Right atrium auricular region (tissue), 2 donors: ENCODE measurements at regions not wholly inside any gene's neighbourhood (a gene's known extent, or its start where the extent isn't known, plus 50 kb on each side); places are given as distances from the start of the nearest gene placed in this dataset.

Experiments used
- DNase-seq: peaks from one replicate; pipeline ENCODE4 v3.0.0-alpha.2; 2019; ENCODE audit warnings: low spot score
- H3K27ac ChIP-seq, 2 donors: fragments of 200-600 bp; sonication (generic); 1 replicate in 1 of 2; 2 replicates in 1 of 2; pipeline ENCODE4 v1.5.1; 2016 to 2019
- H3K27me3 ChIP-seq, 2 donors: fragments of 200-600 bp; sonication (generic); one replicate each; pipeline versions ENCODE4 v1.5.1 to v1.6.0; 2017 to 2019
- H3K36me3 ChIP-seq: fragments of 200-600 bp; sonication (generic); one replicate; pipeline ENCODE4 v1.5.1; 2016
- H3K4me1 ChIP-seq, 2 donors: fragments of 200-600 bp; sonication (generic); one replicate each; pipeline versions ENCODE4 v1.5.1 to v1.6.0; 2017 to 2019
- H3K4me3 ChIP-seq, 2 donors: fragments of 200-600 bp; sonication (generic); 1 replicate in 1 of 2; 2 replicates in 1 of 2; pipeline ENCODE4 v1.5.1; 2017 to 2019; ENCODE audit warnings: mild to moderate bottlenecking in 1 of 2, moderate library complexity in 1 of 2
- H3K9me3 ChIP-seq, 2 donors: fragments of 200-600 bp; sonication (generic); one replicate each; pipeline ENCODE4 v1.5.1; 2019
- TF ChIP-seq, protein P1 (sequence below), 2 donors: fragments of 200-600 bp; sonication (generic); IDR thresholded peaks; one replicate each; pipeline ENCODE4 v1.5.1; 2019; ENCODE audit warnings: antibody characterized with exemption in 2 of 2

DNA sequence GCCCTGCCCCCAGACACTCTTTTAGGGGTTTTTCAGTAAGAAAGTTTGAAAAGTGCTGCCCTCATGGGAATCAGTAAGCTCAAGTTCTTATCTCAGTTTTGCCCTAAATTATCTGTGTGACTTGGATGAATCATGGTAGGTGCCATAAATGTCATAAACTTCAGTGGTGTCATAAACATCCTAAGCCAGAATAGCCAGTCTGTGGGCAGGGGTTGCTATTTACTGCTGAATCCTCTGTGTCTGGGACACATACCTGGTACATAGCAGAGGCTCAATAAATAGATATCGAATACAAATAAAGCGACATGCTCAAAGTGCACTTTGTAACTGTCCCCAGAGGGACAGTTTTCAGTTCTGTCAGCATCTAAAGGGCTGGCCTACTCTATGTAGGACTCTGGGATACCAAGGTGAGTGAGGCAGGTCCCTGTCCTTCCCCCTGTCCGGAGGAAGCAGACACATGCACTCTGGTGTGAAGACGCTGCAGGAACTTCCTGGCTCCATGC, 502.1 kb downstream of the RPS24 start:
- H3K9me3 ChIP-seq: no peaks in the 10 kb centered on the region
- H3K4me1 ChIP-seq: no peaks in the 10 kb centered on the region
- DNase-seq: no peak
- H3K4me3 ChIP-seq: no peak overlapping the region
- TF ChIP-seq, protein P1, sequence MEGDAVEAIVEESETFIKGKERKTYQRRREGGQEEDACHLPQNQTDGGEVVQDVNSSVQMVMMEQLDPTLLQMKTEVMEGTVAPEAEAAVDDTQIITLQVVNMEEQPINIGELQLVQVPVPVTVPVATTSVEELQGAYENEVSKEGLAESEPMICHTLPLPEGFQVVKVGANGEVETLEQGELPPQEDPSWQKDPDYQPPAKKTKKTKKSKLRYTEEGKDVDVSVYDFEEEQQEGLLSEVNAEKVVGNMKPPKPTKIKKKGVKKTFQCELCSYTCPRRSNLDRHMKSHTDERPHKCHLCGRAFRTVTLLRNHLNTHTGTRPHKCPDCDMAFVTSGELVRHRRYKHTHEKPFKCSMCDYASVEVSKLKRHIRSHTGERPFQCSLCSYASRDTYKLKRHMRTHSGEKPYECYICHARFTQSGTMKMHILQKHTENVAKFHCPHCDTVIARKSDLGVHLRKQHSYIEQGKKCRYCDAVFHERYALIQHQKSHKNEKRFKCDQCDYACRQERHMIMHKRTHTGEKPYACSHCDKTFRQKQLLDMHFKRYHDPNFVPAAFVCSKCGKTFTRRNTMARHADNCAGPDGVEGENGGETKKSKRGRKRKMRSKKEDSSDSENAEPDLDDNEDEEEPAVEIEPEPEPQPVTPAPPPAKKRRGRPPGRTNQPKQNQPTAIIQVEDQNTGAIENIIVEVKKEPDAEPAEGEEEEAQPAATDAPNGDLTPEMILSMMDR (IDR thresholded peaks at IDR 0.05): no peak
- H3K36me3 ChIP-seq: no peaks in the 10 kb centered on the region
- no peak overlapping the region for H3K27ac ChIP-seq
- H3K27me3 ChIP-seq: no peaks in the 10 kb centered on the region

DNA sequence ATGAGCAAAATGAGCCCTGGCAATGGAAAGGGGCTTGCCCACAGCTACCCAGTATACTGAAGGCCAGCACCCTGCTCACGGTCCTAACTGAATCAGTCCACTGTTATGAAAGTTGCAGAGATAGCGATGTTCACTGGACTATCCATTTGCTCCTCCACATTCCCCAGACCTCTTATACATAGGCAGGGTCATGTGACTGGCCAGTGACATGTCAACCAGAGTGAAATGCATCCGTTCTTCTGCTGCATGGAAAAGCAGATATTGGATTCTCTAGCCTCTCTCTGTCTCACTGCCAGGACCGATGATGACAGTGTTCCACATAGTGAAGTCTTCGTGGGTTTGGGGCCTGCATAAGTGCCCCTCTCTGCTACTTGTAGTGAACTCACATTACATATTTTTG, 503.4 kb downstream of the RPS24 start:
- TF ChIP-seq, protein P1 (IDR thresholded peaks at IDR 0.05): no peak
- Histone ChIP-seq H3K9me3 (no peaks in the 10 kb centered on the region), H3K4me3 (no peak overlapping the region), H3K27ac (no peak overlapping the region), H3K27me3 (no peaks in the 10 kb centered on the region), H3K36me3 (no peaks in the 10 kb centered on the region), H3K4me1 (peaks cover 0 to 10% of the 10 kb centered on the region in 2 donors)
- no peak for DNase-seq

DNA sequence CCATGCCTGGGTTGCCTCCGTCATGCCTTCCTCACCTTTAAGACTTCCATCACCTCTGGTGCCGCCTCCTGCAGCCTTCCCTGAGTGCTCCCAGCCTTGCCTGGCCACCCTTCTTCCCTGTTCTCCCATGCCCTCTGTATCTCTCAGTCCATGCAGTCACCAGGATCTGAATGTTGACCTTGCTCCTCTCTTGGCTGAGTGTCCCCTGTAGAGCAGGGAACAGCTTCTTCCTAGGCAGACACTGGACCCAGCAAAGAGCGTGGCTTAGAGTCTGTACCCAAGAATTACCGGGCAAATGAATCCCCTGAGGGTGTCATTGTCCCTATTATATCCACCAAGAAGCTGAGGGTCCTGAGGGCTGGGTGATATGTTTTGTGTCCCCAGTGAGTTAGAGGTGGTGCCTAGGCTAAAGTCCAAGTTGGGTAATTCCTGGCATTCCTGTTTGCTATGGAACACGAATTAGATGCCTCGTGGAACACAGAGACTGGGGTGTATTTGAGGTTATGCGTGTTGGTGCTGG, 505.6 kb downstream of the RPS24 start:
- Histone ChIP-seq H3K27ac (no peak overlapping the region), H3K4me3 (no peak overlapping the region), H3K9me3 (no peaks in the 10 kb centered on the region), H3K27me3 (no peaks in the 10 kb centered on the region), H3K4me1 (peaks cover 0 to 22% of the 10 kb centered on the region in 2 donors), H3K36me3 (no peaks in the 10 kb centered on the region)
- DNase-seq: no peak
- TF ChIP-seq, protein P1 (IDR thresholded peaks at IDR 0.05): no peak

DNA sequence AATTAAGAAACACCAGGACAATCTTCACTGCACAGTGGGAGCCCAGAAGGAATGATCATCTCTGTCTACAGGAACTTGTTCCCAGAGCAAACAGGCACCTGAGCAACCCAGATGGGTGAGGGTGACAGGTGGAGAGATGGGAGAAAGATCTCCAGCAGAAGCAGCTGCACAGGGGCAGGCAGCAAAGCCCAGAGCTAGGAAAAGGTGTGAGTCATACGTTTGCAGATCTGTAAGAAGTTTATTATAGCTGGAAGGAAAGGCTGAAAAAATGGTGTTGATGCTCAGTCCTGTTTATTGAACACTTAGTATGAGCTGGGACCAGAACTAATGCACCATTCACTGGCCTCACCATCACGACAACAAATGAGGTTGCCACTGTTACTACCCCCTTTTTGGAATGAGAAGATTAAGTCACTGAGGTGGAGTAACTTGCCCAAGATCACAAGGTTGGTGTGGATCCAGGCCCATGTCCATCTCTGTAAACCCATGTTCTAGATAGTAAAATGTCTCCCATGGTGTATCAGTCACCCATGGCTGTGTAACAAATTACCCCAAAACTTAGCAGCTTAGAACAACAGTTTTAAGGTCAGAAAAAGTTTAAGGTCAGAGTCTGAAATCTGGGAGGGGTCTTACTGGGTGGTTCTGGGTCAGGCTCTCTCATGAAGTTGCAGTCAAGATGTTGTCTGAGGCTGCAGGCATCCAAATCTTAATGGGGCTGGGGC, 506.9 kb downstream of the RPS24 start:
- Histone ChIP-seq H3K36me3 (no peaks in the 10 kb centered on the region), H3K4me1 (peaks cover 0 to 23% of the 10 kb centered on the region in 2 donors), H3K4me3 (no peak overlapping the region), H3K27me3 (no peaks in the 10 kb centered on the region), H3K27ac (no peak overlapping the region), H3K9me3 (no peaks in the 10 kb centered on the region)
- DNase-seq: no peak
- TF ChIP-seq, protein P1 (IDR thresholded peaks at IDR 0.05): no peak

DNA sequence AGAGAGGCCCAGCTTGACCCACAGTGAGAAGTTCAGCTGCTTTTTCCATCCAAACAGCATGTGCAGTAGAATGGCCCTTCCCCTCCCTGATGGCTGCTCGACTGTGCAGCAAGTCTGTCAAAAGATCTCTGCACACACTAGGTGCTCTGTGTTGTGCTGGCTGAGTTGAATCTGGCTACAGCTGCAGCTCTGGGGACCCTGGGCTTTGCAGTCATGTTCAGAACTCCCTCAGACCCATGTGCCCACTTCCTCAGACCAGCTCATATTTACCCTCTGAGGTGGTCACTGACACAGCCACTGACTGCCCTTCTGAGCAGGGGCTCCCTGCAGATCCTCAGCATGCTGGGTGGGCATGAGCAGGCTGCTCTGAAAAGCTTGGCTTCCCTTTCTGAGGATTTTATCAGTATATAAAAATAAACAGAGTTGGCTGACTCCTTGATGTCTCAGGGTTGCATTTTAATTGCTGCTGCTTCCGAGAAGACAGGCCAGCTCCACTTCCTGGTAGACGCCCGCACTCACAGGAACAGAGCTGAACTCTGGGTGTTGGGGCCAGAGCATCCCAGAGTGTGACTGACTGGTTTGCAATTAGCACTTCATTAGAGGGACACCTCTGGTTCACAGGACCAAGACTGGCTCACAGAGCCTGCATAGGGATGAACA, 507.9 kb downstream of the RPS24 start:
- Histone ChIP-seq H3K27me3 (no peaks in the 10 kb centered on the region), H3K27ac (peak overlapping the region in 1 of 2 donors; percentile 48)
- TF ChIP-seq, protein P1 (IDR thresholded peaks at IDR 0.05): no peak

More for the DNA sequence above, 507.9 kb downstream of the RPS24 start:
- DNase-seq: no peak
- no peaks in the 10 kb centered on the region for H3K9me3 ChIP-seq
- H3K36me3 ChIP-seq: no peaks in the 10 kb centered on the region
- peaks cover 0 to 23% of the 10 kb centered on the region in 2 donors for H3K4me1 ChIP-seq
- H3K4me3 ChIP-seq: no peak overlapping the region
